Muscle of leg (tissue), 3 donors: ENCODE measurements at regions not wholly inside any gene's neighbourhood (a gene's known extent, or its start where the extent isn't known, plus 50 kb on each side); places are given as distances from the start of the nearest gene placed in this dataset.

ENCODE experiments used
- DNase-seq: peaks from one replicate; pipeline ENCODE4 v3.0.0; 2013
- H3K27ac ChIP-seq: one replicate; pipeline ENCODE4 v1.5.1; 2013; ENCODE audit warnings: mild to moderate bottlenecking, low read length, control low read depth
- H3K27me3 ChIP-seq: one replicate; pipeline ENCODE4 v1.6.1; 2013; ENCODE audit warnings: low read length; ENCODE audit not compliant: control insufficient read depth, insufficient read depth
- H3K36me3 ChIP-seq: one replicate; pipeline ENCODE4 v1.6.1; 2013; ENCODE audit warnings: low read length; ENCODE audit not compliant: control insufficient read depth, insufficient read depth
- H3K4me1 ChIP-seq: one replicate; pipeline ENCODE4 v1.6.1; 2013; ENCODE audit warnings: low read length; ENCODE audit not compliant: control insufficient read depth, insufficient read depth
- H3K4me3 ChIP-seq: one replicate; pipeline ENCODE4 v1.5.1; 2013; ENCODE audit warnings: low read length, control low read depth
- H3K9me3 ChIP-seq: replicated peaks from 2 replicates; pipeline ENCODE4 v1.6.1; 2013; ENCODE audit warnings: low read depth, low read length; ENCODE audit not compliant: control insufficient read depth
- WGBS: methylation state at CpG from one replicate; pipeline ENCODE4 v1.1.5; 2013; ENCODE audit warnings: missing lambda C conversion rate; ENCODE audit not compliant: insufficient coverage; 5-methylcytosine and 5-hydroxymethylcytosine counted together

- H3K4me1 ChIP-seq, result no peaks in the 10 kb centered on the region
- no peaks in the 10 kb centered on the region for H3K36me3 ChIP-seq
- H3K27ac ChIP-seq, result no peak overlapping the region
- WGBS, result 87% methylated on average over 7 of the region's 7 CpGs
- H3K9me3 ChIP-seq, result no peaks in the 10 kb centered on the region
- DNase-seq, result no peak
- no peak overlapping the region for H3K4me3 ChIP-seq
- H3K27me3 ChIP-seq, result no peaks in the 10 kb centered on the region
Observed at GRCh38 chr7:46680147-46680546, 759.1 kb upstream of the IGFBP3 start.

- no peak for DNase-seq
- H3K36me3 ChIP-seq, result no peaks in the 10 kb centered on the region
- no peak overlapping the region for H3K4me3 ChIP-seq
- no peak overlapping the region for H3K27ac ChIP-seq
- H3K4me1 ChIP-seq, result no peaks in the 10 kb centered on the region
- no peaks in the 10 kb centered on the region for H3K27me3 ChIP-seq
- H3K9me3 ChIP-seq, result no peaks in the 10 kb centered on the region
Observed at GRCh38 chr7:46679671-46680070, 758.6 kb upstream of the IGFBP3 start.

- Histone ChIP-seq H3K27ac (no peak overlapping the region), H3K36me3 (no peaks in the 10 kb centered on the region)
- WGBS, result no CpG with 5 or more reads among the region's 2 CpGs
Observed at GRCh38 chr7:46678421-46678820, 757.3 kb upstream of the IGFBP3 start.

GRCh38 chr7:46675456-46675855, 754.4 kb upstream of the IGFBP3 start:
- DNase-seq, result no peak
- Histone ChIP-seq H3K27me3 (no peaks in the 10 kb centered on the region), H3K36me3 (no peaks in the 10 kb centered on the region), H3K4me3 (no peak overlapping the region), H3K9me3 (no peaks in the 10 kb centered on the region), H3K27ac (no peak overlapping the region), H3K4me1 (no peaks in the 10 kb centered on the region)
- 100% methylated on average over 1 of the region's 4 CpGs for WGBS

More at GRCh38 chr7:46678421-46678820, 757.3 kb upstream of the IGFBP3 start:
- H3K9me3 ChIP-seq, result no peaks in the 10 kb centered on the region
- H3K4me3 ChIP-seq, result no peak overlapping the region
- no peaks in the 10 kb centered on the region for H3K27me3 ChIP-seq
- no peak for DNase-seq
- H3K4me1 ChIP-seq, result no peaks in the 10 kb centered on the region

- peak; percentile 31 for DNase-seq
- WGBS, result 38% methylated on average over 2 of the region's 2 CpGs
- no peak overlapping the region for H3K4me3 ChIP-seq
Observed at GRCh38 chr7:46672861-46673260, 751.8 kb upstream of the IGFBP3 start.

GRCh38 chr7:46671108-46671769, 750.2 kb upstream of the IGFBP3 start:
- Histone ChIP-seq H3K36me3 (no peaks in the 10 kb centered on the region), H3K9me3 (no peaks in the 10 kb centered on the region), H3K27me3 (no peaks in the 10 kb centered on the region), H3K27ac (no peak overlapping the region), H3K4me3 (no peak overlapping the region), H3K4me1 (no peaks in the 10 kb centered on the region)
- DNase-seq, result no peak
- 71% methylated on average over 1 of the region's 1 CpG for WGBS

More at GRCh38 chr7:46672861-46673260, 751.8 kb upstream of the IGFBP3 start:
- H3K27me3 ChIP-seq, result no peaks in the 10 kb centered on the region
- no peaks in the 10 kb centered on the region for H3K36me3 ChIP-seq
- H3K9me3 ChIP-seq, result no peaks in the 10 kb centered on the region
- H3K4me1 ChIP-seq, result no peaks in the 10 kb centered on the region
- no peak overlapping the region for H3K27ac ChIP-seq

GRCh38 chr7:46669028-46669427, 748.0 kb upstream of the IGFBP3 start:
- Histone ChIP-seq H3K27ac (no peak overlapping the region), H3K27me3 (no peaks in the 10 kb centered on the region), H3K4me3 (no peak overlapping the region), H3K36me3 (no peaks in the 10 kb centered on the region), H3K9me3 (no peaks in the 10 kb centered on the region), H3K4me1 (no peaks in the 10 kb centered on the region)
- 93% methylated on average over 2 of the region's 4 CpGs for WGBS
- no peak for DNase-seq

GRCh38 chr7:46664453-46664852, 743.4 kb upstream of the IGFBP3 start:
- H3K9me3 ChIP-seq, result no peaks in the 10 kb centered on the region
- DNase-seq, result no peak
- H3K4me3 ChIP-seq, result no peak overlapping the region
- WGBS, result 90% methylated on average over 1 of the region's 1 CpG
- H3K27ac ChIP-seq, result no peak overlapping the region
- no peaks in the 10 kb centered on the region for H3K36me3 ChIP-seq
- H3K4me1 ChIP-seq, result no peaks in the 10 kb centered on the region
- H3K27me3 ChIP-seq, result no peaks in the 10 kb centered on the region

GRCh38 chr7:46663025-46663424, 742.0 kb upstream of the IGFBP3 start:
- DNase-seq, result no peak
- no peak overlapping the region for H3K27ac ChIP-seq
- no peaks in the 10 kb centered on the region for H3K4me1 ChIP-seq
- H3K9me3 ChIP-seq, result no peaks in the 10 kb centered on the region
- H3K27me3 ChIP-seq, result no peaks in the 10 kb centered on the region
- H3K4me3 ChIP-seq, result no peak overlapping the region
- 60% methylated on average over 1 of the region's 3 CpGs for WGBS
- H3K36me3 ChIP-seq, result no peaks in the 10 kb centered on the region

- Histone ChIP-seq H3K27me3 (no peaks in the 10 kb centered on the region), H3K36me3 (no peaks in the 10 kb centered on the region), H3K4me1 (no peaks in the 10 kb centered on the region), H3K9me3 (no peaks in the 10 kb centered on the region), H3K27ac (no peak overlapping the region), H3K4me3 (no peak overlapping the region)
- no peak for DNase-seq
- no CpG with 5 or more reads among the region's 4 CpGs for WGBS
Observed at GRCh38 chr7:46661431-46661830, 740.4 kb upstream of the IGFBP3 start.
